HL-60 (cell line): ENCODE measurements at regions not wholly inside any gene's neighbourhood (a gene's known extent, or its start where the extent isn't known, plus 50 kb on each side); places are given as distances from the start of the nearest gene placed in this dataset.

ENCODE experiments used
- CTCF ChIP-seq: IDR thresholded peaks from one replicate; pipeline ENCODE4 v1.5.1; 2011; ENCODE audit warnings: low read length, control low read depth, inconsistent platforms; ENCODE audit not compliant: insufficient read depth
- GABPA ChIP-seq: IDR thresholded peaks from 2 replicates; pipeline ENCODE4 v1.6.1; 2012; ENCODE audit warnings: low read depth
- POLR2AphosphoS5 ChIP-seq: IDR thresholded peaks from 2 replicates; pipeline ENCODE4 v1.6.1; 2012; ENCODE audit warnings: low read depth
- REST ChIP-seq: IDR thresholded peaks from 2 replicates; pipeline ENCODE4 v1.6.1; 2012; ENCODE audit warnings: low read depth; ENCODE audit not compliant: insufficient replicate concordance
- SPI1 ChIP-seq: IDR thresholded peaks from 2 replicates; pipeline ENCODE4 v1.6.1; 2012; ENCODE audit warnings: low read depth, mild to moderate bottlenecking, borderline replicate concordance

- no peak for TF ChIP-seq CTCF
- no peak for TF ChIP-seq SPI1
- no peak for TF ChIP-seq REST
- no peak for TF ChIP-seq POLR2AphosphoS5
- no peak for TF ChIP-seq GABPA
These were observed 98.6 kb upstream of the PHF14 start for GRCh38 chr7:10875080-10875479.
